ENCODE measurements at regions not wholly inside any gene's neighbourhood (a gene's known extent, or its start where the extent isn't known, plus 50 kb on each side); places are given as distances from the start of the nearest gene placed in this dataset.
"Not testable (repeated sequence)": the region's sequence is repeated elsewhere in the genome, so short reads cannot be mapped to it uniquely, and the experiment has no call there.

GRCh38 chr4:125794989-125795388 lies 480.2 kb downstream of the FAT4 start:
- no peaks in the 10 kb centered on the region for H3K27me3 Mint-ChIP-seq (ENCODE audit: unreplicated experiment)
- no peak for DNase-seq (ENCODE audit: low spot score)
- TF ChIP-seq CTCF (IDR thresholded peaks at IDR 0.05; ENCODE audit: unreplicated experiment): no peak
- H3K4me3 Mint-ChIP-seq (ENCODE audit: unreplicated experiment): no peak overlapping the region
- no peaks in the 10 kb centered on the region for H3K4me1 Mint-ChIP-seq (ENCODE audit: unreplicated experiment)
- no peaks in the 10 kb centered on the region for H3K9me3 Mint-ChIP-seq (ENCODE audit: unreplicated experiment)
- no peak overlapping the region for H3K27ac Mint-ChIP-seq (ENCODE audit: unreplicated experiment)
- no peaks in the 10 kb centered on the region for H3K36me3 Mint-ChIP-seq (ENCODE audit: low read depth, unreplicated experiment)

- no peak for TF ChIP-seq CTCF (IDR thresholded peaks at IDR 0.05; ENCODE audit: unreplicated experiment)
- no peak overlapping the region for H3K4me3 Mint-ChIP-seq (ENCODE audit: unreplicated experiment)
- DNase-seq (ENCODE audit: low spot score): no peak
- H3K27ac Mint-ChIP-seq (ENCODE audit: unreplicated experiment): no peak overlapping the region
- H3K27me3 Mint-ChIP-seq (ENCODE audit: unreplicated experiment): no peaks in the 10 kb centered on the region
- no peaks in the 10 kb centered on the region for H3K4me1 Mint-ChIP-seq (ENCODE audit: unreplicated experiment)
- no peaks in the 10 kb centered on the region for H3K36me3 Mint-ChIP-seq (ENCODE audit: low read depth, unreplicated experiment)
- H3K9me3 Mint-ChIP-seq (ENCODE audit: unreplicated experiment): no peaks in the 10 kb centered on the region
Observed at GRCh38 chr4:125796138-125796537, 481.4 kb downstream of the FAT4 start.

- not testable (repeated sequence) for DNase-seq (ENCODE audit: low spot score); H3K27ac Mint-ChIP-seq (ENCODE audit: unreplicated experiment)
Observed at GRCh38 chr4:125797621-125798020, 482.9 kb downstream of the FAT4 start.

GRCh38 chr4:125801373-125801772 lies 486.6 kb downstream of the FAT4 start:
- Mint-ChIP-seq H3K4me1 (ENCODE audit: unreplicated experiment) (no peaks in the 10 kb centered on the region), H3K9me3 (ENCODE audit: unreplicated experiment) (no peaks in the 10 kb centered on the region), H3K4me3 (ENCODE audit: unreplicated experiment) (no peak overlapping the region), H3K27me3 (ENCODE audit: unreplicated experiment) (no peaks in the 10 kb centered on the region), H3K27ac (ENCODE audit: unreplicated experiment) (no peak overlapping the region), H3K36me3 (ENCODE audit: low read depth, unreplicated experiment) (no peaks in the 10 kb centered on the region)
- DNase-seq (ENCODE audit: low spot score): no peak
- no peak for TF ChIP-seq CTCF (IDR thresholded peaks at IDR 0.05; ENCODE audit: unreplicated experiment)

More at GRCh38 chr4:125797621-125798020, 482.9 kb downstream of the FAT4 start:
- H3K27me3 Mint-ChIP-seq (ENCODE audit: unreplicated experiment); H3K4me1 Mint-ChIP-seq (ENCODE audit: unreplicated experiment); H3K4me3 Mint-ChIP-seq (ENCODE audit: unreplicated experiment); H3K36me3 Mint-ChIP-seq (ENCODE audit: low read depth, unreplicated experiment); H3K9me3 Mint-ChIP-seq (ENCODE audit: unreplicated experiment): not testable (repeated sequence)

- no peaks in the 10 kb centered on the region for H3K27me3 Mint-ChIP-seq (ENCODE audit: unreplicated experiment)
- TF ChIP-seq CTCF (IDR thresholded peaks at IDR 0.05; ENCODE audit: unreplicated experiment): no peak
- DNase-seq (ENCODE audit: low spot score): no peak
Observed at GRCh38 chr4:125801924-125802323, 487.2 kb downstream of the FAT4 start.

GRCh38 chr4:125808022-125808421 lies 493.3 kb downstream of the FAT4 start:
- no peaks in the 10 kb centered on the region for H3K27me3 Mint-ChIP-seq (ENCODE audit: unreplicated experiment)

More at GRCh38 chr4:125801924-125802323, 487.2 kb downstream of the FAT4 start:
- Mint-ChIP-seq H3K4me3 (ENCODE audit: unreplicated experiment) (no peak overlapping the region), H3K4me1 (ENCODE audit: unreplicated experiment) (no peaks in the 10 kb centered on the region), H3K9me3 (ENCODE audit: unreplicated experiment) (no peaks in the 10 kb centered on the region), H3K27ac (ENCODE audit: unreplicated experiment) (no peak overlapping the region), H3K36me3 (ENCODE audit: low read depth, unreplicated experiment) (no peaks in the 10 kb centered on the region)

More at GRCh38 chr4:125808022-125808421, 493.3 kb downstream of the FAT4 start:
- Mint-ChIP-seq H3K9me3 (ENCODE audit: unreplicated experiment) (no peaks in the 10 kb centered on the region), H3K36me3 (ENCODE audit: low read depth, unreplicated experiment) (no peaks in the 10 kb centered on the region), H3K27ac (ENCODE audit: unreplicated experiment) (no peak overlapping the region), H3K4me1 (ENCODE audit: unreplicated experiment) (peaks cover 8% of the 10 kb centered on the region), H3K4me3 (ENCODE audit: unreplicated experiment) (no peak overlapping the region)
- no peak for DNase-seq (ENCODE audit: low spot score)
- no peak for TF ChIP-seq CTCF (IDR thresholded peaks at IDR 0.05; ENCODE audit: unreplicated experiment)
